ENCODE measurements at regions not wholly inside any gene's neighbourhood (a gene's known extent, or its start where the extent isn't known, plus 50 kb on each side); places are given as distances from the start of the nearest gene placed in this dataset.
"Not testable (repeated sequence)": the region's sequence is repeated elsewhere in the genome, so short reads cannot be mapped to it uniquely, and the experiment has no call there.

GRCh38 chr3:5357089-5357488, 169.6 kb downstream of the EDEM1 start:
- no peak for DNase-seq (ENCODE audit: low spot score)

- no peak for DNase-seq (ENCODE audit: low spot score)
Observed at GRCh38 chr3:5358911-5359310, 171.4 kb downstream of the EDEM1 start.

- DNase-seq (ENCODE audit: low spot score): no peak
Observed at GRCh38 chr3:5360453-5360852, 172.9 kb downstream of the EDEM1 start.

GRCh38 chr3:5366746-5367145, 179.2 kb downstream of the EDEM1 start:
- DNase-seq (ENCODE audit: low spot score): no peak

GRCh38 chr3:5371555-5371954, 184.0 kb downstream of the EDEM1 start:
- not testable (repeated sequence) for DNase-seq (ENCODE audit: low spot score)

- peak; percentile 62 for DNase-seq (ENCODE audit: low spot score)
Observed at GRCh38 chr3:5376761-5377160, 189.3 kb downstream of the EDEM1 start.

- not testable (repeated sequence) for DNase-seq (ENCODE audit: low spot score)
Observed at GRCh38 chr3:5379266-5379665, 191.8 kb downstream of the EDEM1 start.

GRCh38 chr3:5383486-5384263, 196.2 kb downstream of the EDEM1 start:
- peak; percentile 15 for DNase-seq (ENCODE audit: low spot score)

- DNase-seq (ENCODE audit: low spot score): no peak
Observed at GRCh38 chr3:5384557-5385236, 197.2 kb downstream of the EDEM1 start.

GRCh38 chr3:5388091-5388490, 200.6 kb downstream of the EDEM1 start:
- no peak for DNase-seq (ENCODE audit: low spot score)

- peak; percentile 81 for DNase-seq (ENCODE audit: low spot score)
Observed at GRCh38 chr3:5389057-5389456, 201.6 kb downstream of the EDEM1 start.

- no peak for DNase-seq (ENCODE audit: low spot score)
Observed at GRCh38 chr3:5390221-5390620, 202.7 kb downstream of the EDEM1 start.

- DNase-seq (ENCODE audit: low spot score): no peak
Observed at GRCh38 chr3:5390936-5391625, 203.6 kb downstream of the EDEM1 start.

- no peak for DNase-seq (ENCODE audit: low spot score)
Observed at GRCh38 chr3:5401002-5401401, 213.5 kb downstream of the EDEM1 start.

- DNase-seq (ENCODE audit: low spot score): no peak
Observed at GRCh38 chr3:5404718-5405117, 217.2 kb downstream of the EDEM1 start.

- no peak for DNase-seq (ENCODE audit: low spot score)
Observed at GRCh38 chr3:5411786-5412185, 224.3 kb downstream of the EDEM1 start.

- DNase-seq (ENCODE audit: low spot score): no peak
Observed at GRCh38 chr3:5423076-5423475, 235.6 kb downstream of the EDEM1 start.

- no peak for DNase-seq (ENCODE audit: low spot score)
Observed at GRCh38 chr3:5423523-5423922, 236.0 kb downstream of the EDEM1 start.

- DNase-seq (ENCODE audit: low spot score): no peak
Observed at GRCh38 chr3:5425371-5425770, 237.9 kb downstream of the EDEM1 start.

- DNase-seq (ENCODE audit: low spot score): peak; percentile 78
Observed at GRCh38 chr3:5426094-5426883, 238.8 kb downstream of the EDEM1 start.

GRCh38 chr3:5427021-5427420, 239.5 kb downstream of the EDEM1 start:
- no peak for DNase-seq (ENCODE audit: low spot score)

GRCh38 chr3:5427938-5428337, 240.4 kb downstream of the EDEM1 start:
- DNase-seq (ENCODE audit: low spot score): no peak

All from HT-29 (cell line).